ENCODE measurements at regions not wholly inside any gene's neighbourhood (a gene's known extent, or its start where the extent isn't known, plus 50 kb on each side); places are given as distances from the start of the nearest gene placed in this dataset.
"Not testable (repeated sequence)": the region's sequence is repeated elsewhere in the genome, so short reads cannot be mapped to it uniquely, and the experiment has no call there.

GRCh38 chr20:12207875-12208274 is 290.2 kb downstream of the BTBD3 start:
- no peak for DNase-seq

- DNase-seq, result no peak
Observed at GRCh38 chr20:12210591-12210990, 292.9 kb downstream of the BTBD3 start.

GRCh38 chr20:12211361-12211760 is 293.7 kb downstream of the BTBD3 start:
- no peak for DNase-seq

DNA sequence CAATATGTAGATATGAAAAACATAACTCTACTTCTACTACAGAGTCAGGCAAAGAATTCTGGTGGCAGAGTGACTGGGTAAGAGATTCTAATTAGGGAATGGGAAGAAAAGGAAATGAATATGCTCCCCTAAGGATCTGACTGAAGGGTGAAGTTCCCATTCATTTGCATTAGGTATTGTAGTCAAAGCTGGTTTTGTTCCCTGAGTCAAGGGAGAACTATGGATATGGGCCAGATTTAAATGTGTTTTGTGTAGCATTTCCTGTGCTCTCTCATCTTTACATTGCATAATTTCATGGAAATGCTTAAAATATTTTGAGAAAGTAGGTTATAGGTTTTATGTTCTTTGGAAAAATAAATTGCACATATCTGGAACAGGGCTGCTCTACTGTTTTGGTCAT is 299.7 kb downstream of the BTBD3 start:
- DNase-seq, result no peak

DNA sequence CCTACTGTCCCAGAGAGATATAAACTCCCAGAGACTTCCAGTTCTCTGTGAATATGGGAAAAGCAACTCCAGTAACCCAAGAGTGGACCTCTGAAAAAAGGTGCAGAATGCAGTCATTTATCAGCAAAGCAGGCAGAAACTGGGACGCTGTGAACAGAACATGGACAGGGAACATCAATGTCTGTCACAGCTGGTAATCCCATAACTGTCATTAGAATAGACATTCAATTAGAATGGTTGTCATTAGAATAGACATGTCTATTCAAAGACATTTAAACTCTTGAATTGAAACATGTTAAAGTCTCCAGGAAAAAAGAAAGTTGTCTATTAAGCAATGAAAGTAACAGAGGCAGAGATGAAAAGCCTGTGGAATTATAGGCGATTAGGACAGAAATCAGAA is 302.1 kb downstream of the BTBD3 start:
- no peak for DNase-seq

DNA sequence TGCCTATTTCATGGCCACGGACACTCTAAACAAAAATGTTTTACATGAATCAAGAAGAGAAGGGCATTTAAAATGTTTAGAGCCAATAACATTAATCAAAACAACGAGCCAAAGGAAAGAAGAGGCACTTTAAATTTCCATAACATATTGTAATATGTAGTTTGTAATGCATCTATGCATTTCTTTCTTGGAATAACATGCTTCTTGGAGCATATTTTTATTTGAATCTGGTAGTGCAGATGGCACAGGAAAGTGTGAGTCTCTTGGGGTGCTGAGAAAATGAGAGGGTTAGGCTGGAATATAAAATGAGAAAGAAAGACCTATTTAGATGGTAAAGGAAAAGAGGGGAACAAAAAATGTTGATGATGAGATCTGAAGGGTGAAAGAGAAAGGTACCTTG is 305.4 kb downstream of the BTBD3 start:
- DNase-seq, result no peak

DNA sequence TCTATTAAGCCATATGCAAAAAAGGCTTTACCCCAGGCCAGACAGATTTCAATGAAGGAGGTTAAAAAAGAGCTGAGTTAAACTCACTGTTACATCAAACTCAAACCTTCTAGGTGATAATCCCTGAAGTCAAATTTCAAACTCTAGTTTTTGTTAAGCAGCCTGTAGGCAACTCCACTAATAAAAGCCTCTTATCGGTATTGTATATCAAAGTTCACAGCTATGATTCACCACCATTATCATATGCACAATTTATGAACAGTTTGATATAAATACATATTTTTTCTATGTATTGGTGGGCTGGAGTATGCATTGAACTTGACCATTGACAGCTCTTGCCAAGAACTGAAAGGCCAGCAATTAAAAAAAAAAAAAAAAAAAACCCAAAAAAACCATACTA is 308.2 kb downstream of the BTBD3 start:
- DNase-seq, result no peak

GRCh38 chr20:12229891-12230290 is 312.2 kb downstream of the BTBD3 start:
- no peak for DNase-seq

- DNase-seq, result peak in 9 of 14 donors; percentile 1 to 66 (median 43)
Observed at GRCh38 chr20:12237772-12238171, 320.1 kb downstream of the BTBD3 start.

GRCh38 chr20:12241065-12241464 is 323.4 kb downstream of the BTBD3 start:
- DNase-seq, result no peak

DNA sequence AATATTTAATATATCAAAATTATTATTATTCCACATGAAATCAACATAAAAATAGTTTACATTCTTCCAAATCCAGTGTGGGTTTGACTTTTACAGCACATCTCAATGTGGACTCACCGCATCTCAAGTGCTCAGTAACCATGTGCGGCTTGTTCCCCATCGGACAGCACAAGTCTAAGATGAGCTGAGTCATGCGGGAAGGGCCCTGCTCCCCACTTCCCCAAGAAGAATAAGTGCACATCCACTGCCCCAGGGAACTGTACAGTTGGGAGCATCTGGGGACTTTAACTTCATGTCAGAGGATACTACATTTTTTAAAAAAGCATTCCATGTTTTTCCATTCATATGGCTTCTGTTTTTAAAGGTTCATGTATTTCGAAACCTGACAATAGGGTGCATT is 325.6 kb downstream of the BTBD3 start:
- no peak for DNase-seq

DNA sequence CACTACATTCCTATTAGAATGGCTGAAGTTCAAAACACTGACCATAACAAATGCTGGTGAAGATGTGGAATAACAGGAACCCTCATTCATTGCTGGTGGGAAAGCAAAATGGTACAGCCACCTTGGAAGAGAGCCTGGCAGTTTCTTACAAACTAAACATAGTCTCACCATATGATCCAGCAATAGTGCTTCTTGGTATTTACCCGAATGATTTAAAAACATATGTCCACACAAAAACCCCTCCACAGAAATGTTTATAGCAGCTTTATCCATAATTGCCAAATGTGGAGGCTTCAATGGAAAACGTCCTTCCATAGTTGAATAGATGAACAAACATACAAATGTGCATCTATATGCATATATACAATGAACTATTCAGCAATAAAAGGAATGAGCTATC is 330.8 kb downstream of the BTBD3 start:
- DNase-seq, result no peak

- not testable (repeated sequence) for DNase-seq
Observed at GRCh38 chr20:12250661-12251060, 333.0 kb downstream of the BTBD3 start.

GRCh38 chr20:12252793-12253192 is 335.1 kb downstream of the BTBD3 start:
- no peak for DNase-seq

DNA sequence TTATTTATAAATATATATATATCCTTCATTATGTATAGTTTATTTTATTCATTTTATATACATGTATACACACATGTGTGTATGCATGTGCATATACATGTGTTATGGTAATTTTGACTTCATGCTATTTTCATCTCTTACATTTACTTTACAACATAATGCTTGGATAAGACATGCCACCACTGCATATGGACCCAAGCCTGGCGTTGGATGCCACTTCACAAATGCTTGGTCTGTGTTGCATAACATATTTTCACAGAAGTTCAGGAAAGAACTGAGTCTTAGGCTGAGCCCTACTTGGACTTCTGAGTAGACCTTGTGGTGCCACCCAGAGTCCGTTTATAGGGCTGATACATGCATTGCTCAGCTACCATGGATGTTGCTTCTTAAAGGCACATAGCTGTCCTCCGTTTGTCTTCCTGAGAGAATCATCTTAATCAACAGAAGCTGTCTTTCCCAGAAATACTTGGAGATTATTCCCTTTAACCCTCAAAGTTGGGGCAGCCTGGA is 337.8 kb downstream of the BTBD3 start:
- no peak for DNase-seq

DNA sequence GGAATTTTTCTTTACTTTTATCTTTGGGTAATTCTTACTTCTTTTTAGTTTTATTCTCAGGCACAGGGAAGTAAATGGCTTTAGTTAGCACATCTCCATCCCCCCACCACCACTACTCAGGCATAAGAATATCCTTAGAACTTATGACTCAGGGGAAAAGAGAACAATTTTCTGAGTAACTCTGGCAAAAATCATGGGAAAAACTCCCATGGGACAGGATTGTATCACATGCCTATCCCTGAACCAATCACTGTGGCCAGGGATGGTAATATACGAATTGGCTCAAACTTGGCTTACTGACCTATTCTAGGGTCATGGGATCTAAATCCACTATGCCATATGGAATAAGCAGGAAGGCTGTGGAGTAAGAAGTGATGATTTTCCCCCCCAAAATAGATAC is 339.1 kb downstream of the BTBD3 start:
- no peak for DNase-seq

- no peak for DNase-seq
Observed at GRCh38 chr20:12262747-12263146, 345.1 kb downstream of the BTBD3 start.

GRCh38 chr20:12264711-12265110 is 347.0 kb downstream of the BTBD3 start:
- DNase-seq, result no peak

DNA sequence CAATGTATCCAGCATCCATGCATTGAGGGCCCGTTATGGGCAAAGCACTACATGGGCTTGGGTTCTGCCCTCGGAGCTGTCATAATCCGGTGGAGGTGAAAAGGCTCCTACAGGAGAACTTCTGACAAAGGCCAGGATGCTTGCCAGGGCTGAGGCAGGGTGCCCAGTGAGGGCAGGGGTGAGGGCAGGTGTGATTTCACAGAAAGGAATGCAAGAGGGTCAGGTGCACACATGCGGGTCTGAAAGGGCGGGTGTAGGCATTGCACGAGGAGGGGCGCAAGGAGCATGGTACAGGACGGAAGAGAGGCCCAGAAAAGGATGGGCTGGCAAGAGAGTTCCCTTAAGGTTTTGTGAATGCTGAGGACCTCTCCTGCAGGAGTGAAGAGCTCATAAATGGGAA is 348.0 kb downstream of the BTBD3 start:
- DNase-seq, result no peak

GRCh38 chr20:12269579-12269978 is 351.9 kb downstream of the BTBD3 start:
- no peak for DNase-seq

DNA sequence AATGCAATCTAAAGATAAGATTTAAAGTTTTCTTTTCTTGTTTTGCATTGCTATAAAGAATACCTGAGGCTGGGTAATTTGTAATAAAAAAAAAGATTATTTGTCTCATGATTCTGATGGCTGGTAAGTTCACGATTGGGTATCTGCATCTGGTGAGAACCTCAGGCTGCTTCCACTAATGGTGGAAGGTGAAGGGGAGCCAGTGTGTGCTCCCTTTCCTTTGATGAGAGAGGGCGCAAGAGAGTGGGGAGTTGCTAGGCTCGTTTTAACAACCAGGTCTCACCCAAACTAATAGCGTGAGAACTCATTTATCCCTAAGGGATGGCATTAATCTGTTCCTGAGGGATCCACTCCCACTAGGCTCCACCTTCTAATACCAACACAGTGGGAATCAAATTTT is 353.2 kb downstream of the BTBD3 start:
- DNase-seq, result no peak

- no peak for DNase-seq
Observed at GRCh38 chr20:12276011-12276673, 358.4 kb downstream of the BTBD3 start.

GRCh38 chr20:12287575-12287974 is 369.9 kb downstream of the BTBD3 start:
- no peak for DNase-seq

DNA sequence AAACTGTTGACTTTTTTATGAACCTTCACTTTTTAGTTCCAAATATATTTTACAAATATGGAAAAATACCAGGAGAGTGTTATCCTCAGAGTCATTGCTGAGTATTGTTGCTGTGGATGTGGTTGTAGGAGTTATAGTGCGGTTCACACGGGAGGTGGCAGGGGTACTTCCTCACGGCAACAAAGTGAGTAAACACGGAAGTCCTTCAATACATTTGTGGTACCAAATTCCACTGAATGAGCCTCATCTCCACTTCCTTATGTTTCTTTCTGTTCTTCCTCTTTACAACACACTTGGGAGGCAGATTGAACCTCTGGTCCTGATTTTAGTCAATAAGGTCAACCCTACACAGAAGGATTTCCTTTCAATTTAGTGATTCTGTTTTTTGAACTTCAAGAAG is 371.8 kb downstream of the BTBD3 start:
- no peak for DNase-seq

DNA sequence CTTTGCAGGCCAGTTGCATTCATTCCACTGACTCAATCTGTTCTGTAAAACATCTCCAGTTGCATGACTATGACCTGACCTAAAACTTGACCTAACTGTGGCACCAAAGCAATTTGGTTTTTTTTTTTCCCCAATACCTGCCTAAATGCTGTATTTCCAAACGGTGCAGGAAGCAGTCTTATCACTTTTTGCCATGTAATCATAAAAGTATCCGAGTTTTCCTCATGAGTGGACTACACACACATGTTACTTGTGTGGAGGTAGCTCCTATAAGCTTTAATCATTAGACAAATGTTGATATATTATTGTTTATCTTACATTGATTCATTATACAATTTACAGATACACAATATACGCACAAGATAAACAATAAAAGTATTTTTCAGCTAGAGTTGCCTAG is 373.7 kb downstream of the BTBD3 start:
- no peak for DNase-seq
